Kidney glomerular epithelial cell (primary cell): ENCODE measurements at regions not wholly inside any gene's neighbourhood (a gene's known extent, or its start where the extent isn't known, plus 50 kb on each side); places are given as distances from the start of the nearest gene placed in this dataset.
"Not testable (repeated sequence)": the region's sequence is repeated elsewhere in the genome, so short reads cannot be mapped to it uniquely, and the experiment has no call there.

Experiments used
- DNase-seq: peaks from one replicate; lab custom pipeline; 2025; lab: John Stamatoyannopoulos, UW

GRCh38 chr6:121020656-121021055 is 313.6 kb downstream of the TBC1D32 start:
- no peak for DNase-seq

GRCh38 chr6:121008553-121008952 is 325.7 kb downstream of the TBC1D32 start:
- no peak for DNase-seq

- DNase-seq = no peak
Observed at GRCh38 chr6:121006024-121006423, 328.3 kb downstream of the TBC1D32 start.

GRCh38 chr6:121000381-121000780 is 333.9 kb downstream of the TBC1D32 start:
- DNase-seq = no peak

GRCh38 chr6:120996340-120996739 is 337.9 kb downstream of the TBC1D32 start:
- no peak for DNase-seq

- DNase-seq = no peak
Observed at GRCh38 chr6:120994573-120994967, 339.7 kb downstream of the TBC1D32 start.

- DNase-seq = no peak
Observed at GRCh38 chr6:120993929-120994572, 340.2 kb downstream of the TBC1D32 start.

GRCh38 chr6:120992257-120992656 is 342.0 kb downstream of the TBC1D32 start:
- DNase-seq = no peak

GRCh38 chr6:120990866-120991265 is 343.4 kb downstream of the TBC1D32 start:
- DNase-seq = no peak

- no peak for DNase-seq
Observed at GRCh38 chr6:120981835-120982234, 352.4 kb downstream of the TBC1D32 start.

- no peak for DNase-seq
Observed at GRCh38 chr6:120966321-120966720, 368.0 kb downstream of the TBC1D32 start.

GRCh38 chr6:120965814-120966213 is 368.5 kb downstream of the TBC1D32 start:
- DNase-seq = no peak

GRCh38 chr6:120960761-120961160 is 373.5 kb downstream of the TBC1D32 start:
- DNase-seq = no peak

- no peak for DNase-seq
Observed at GRCh38 chr6:120954111-120954510, 380.2 kb downstream of the TBC1D32 start.

GRCh38 chr6:120951258-120951657 is 383.0 kb downstream of the TBC1D32 start:
- no peak for DNase-seq

GRCh38 chr6:120947111-120947510 is 387.2 kb downstream of the TBC1D32 start:
- no peak for DNase-seq

- DNase-seq = no peak
Observed at GRCh38 chr6:120945905-120946594, 388.2 kb downstream of the TBC1D32 start.

- no peak for DNase-seq
Observed at GRCh38 chr6:120938876-120939472, 395.3 kb downstream of the TBC1D32 start.

- DNase-seq = no peak
Observed at GRCh38 chr6:120938164-120938875, 396.0 kb downstream of the TBC1D32 start.

- no peak for DNase-seq
Observed at GRCh38 chr6:120935908-120936307, 398.4 kb downstream of the TBC1D32 start.

- DNase-seq = no peak
Observed at GRCh38 chr6:120935016-120935415, 399.3 kb downstream of the TBC1D32 start.

GRCh38 chr6:120931520-120932180 is 402.6 kb downstream of the TBC1D32 start:
- DNase-seq = not testable (repeated sequence)
